AG10803 (cell line): ENCODE measurements at regions not wholly inside any gene's neighbourhood (a gene's known extent, or its start where the extent isn't known, plus 50 kb on each side); places are given as distances from the start of the nearest gene placed in this dataset.
A peak's percentile ranks its signal among the peaks of the same experiment; 100 is the strongest.

Experiments
- DNase-seq: peaks from one replicate; pipeline ENCODE4 v3.0.0; 2010; ENCODE audit warnings: low read depth
- H3K4me3 ChIP-seq: 2 replicates; pipeline ENCODE4 v1.5.1; 2011; ENCODE audit warnings: mild to moderate bottlenecking, low read length, control low read depth
- TF ChIP-seq, protein P1 (sequence below): conservative IDR thresholded peaks from 2 replicates; pipeline ENCODE4 v1.5.1; 2011; ENCODE audit warnings: mild to moderate bottlenecking, low read length, control low read depth, inconsistent platforms

DNA sequence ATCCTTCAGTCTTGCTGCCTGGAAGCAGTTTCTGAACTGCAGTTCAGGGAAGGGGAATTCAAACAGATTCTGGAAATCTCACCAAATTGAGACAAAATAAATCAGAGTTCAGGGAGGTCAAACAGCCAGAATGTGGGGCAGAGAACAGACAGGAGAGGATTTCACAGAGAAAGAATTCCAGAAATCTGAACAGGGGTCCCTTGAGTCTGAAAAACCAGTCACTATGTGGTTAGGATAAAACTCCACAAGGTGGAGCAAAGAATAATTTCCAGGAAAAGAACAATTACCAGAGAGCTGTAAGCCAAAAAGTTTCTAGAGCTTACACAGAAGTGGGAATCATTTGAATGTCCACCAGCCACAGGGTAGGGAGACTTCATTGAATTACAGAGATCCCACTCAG is 84.7 kb downstream of the URB2 start:
- peak; percentile 18 for DNase-seq
- TF ChIP-seq, protein P1, sequence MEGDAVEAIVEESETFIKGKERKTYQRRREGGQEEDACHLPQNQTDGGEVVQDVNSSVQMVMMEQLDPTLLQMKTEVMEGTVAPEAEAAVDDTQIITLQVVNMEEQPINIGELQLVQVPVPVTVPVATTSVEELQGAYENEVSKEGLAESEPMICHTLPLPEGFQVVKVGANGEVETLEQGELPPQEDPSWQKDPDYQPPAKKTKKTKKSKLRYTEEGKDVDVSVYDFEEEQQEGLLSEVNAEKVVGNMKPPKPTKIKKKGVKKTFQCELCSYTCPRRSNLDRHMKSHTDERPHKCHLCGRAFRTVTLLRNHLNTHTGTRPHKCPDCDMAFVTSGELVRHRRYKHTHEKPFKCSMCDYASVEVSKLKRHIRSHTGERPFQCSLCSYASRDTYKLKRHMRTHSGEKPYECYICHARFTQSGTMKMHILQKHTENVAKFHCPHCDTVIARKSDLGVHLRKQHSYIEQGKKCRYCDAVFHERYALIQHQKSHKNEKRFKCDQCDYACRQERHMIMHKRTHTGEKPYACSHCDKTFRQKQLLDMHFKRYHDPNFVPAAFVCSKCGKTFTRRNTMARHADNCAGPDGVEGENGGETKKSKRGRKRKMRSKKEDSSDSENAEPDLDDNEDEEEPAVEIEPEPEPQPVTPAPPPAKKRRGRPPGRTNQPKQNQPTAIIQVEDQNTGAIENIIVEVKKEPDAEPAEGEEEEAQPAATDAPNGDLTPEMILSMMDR: no peak

DNA sequence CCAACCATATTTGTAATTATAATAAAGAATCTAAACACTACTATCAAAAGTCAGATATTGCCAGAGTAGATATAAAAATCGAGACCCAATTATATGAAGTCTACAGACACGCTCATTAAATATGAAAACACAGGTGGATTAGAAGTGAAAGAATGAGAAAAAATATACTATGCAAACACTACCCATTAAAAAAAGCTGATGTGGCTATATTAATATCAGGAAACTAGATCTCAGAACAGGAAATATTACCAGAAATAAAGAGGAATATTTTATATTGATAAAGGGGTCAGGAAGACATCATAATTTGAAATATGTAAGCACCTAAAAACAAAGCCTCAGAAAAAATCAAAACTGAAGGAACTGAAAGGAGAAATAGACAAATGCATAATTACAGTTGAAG is 88.3 kb downstream of the URB2 start:
- no peak for DNase-seq
- H3K4me3 ChIP-seq: no peak overlapping the region
- TF ChIP-seq, protein P1: no peak

More for the DNA sequence above, 84.7 kb downstream of the URB2 start:
- H3K4me3 ChIP-seq: no peak overlapping the region

DNA sequence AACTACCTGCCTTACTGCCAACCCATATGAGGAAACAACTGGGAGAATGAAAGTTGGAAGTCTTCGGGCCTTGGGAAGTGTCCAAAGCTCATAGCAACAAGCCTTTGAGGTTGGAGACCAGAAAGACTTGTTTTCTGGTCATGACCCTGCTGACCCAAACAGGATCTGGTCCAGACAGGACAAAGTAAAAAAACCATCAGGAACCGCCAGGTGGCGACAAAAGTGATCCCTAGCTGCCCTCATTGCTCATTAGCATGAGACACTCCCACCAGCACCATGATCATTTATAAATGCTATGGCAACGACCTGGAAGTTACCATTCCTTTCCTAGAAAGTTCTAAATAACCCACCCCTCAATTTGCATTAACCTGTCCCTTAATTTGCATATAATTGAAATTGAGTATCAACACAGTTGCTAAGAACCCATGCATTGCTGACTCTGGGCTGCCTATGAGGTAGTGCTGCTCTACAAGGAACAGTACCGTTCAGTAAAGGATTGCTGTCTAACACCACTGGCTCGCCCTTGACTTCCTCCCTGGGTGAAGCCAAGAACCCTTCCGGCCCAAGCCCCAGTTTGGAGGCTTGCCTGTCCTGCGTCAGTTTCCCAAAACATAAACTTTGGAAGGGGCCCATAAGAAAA is 89.0 kb downstream of the URB2 start:
- peak; percentile 22 for DNase-seq
- no peak overlapping the region for H3K4me3 ChIP-seq
- TF ChIP-seq, protein P1: peak; percentile 48

DNA sequence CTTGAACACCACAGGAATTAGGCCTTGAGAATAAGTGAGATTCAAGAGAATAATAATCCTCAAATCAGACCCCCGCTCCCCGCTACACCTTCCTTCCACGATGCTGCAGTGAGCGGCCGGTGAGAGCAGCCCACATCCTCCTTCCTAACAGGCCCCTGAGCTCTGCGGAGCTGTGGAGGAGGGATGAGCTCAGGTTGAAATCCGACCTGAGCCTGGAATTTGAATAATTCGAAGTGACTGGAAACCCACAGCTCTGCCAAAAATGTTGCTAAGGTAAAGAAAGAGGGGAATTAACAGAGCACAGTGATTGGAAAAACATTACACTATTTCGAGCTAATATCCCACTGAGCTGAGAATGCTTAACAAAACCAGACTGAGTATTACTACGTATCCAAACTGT is 90.0 kb downstream of the URB2 start:
- no peak overlapping the region for H3K4me3 ChIP-seq
- DNase-seq: no peak
- TF ChIP-seq, protein P1: no peak

DNA sequence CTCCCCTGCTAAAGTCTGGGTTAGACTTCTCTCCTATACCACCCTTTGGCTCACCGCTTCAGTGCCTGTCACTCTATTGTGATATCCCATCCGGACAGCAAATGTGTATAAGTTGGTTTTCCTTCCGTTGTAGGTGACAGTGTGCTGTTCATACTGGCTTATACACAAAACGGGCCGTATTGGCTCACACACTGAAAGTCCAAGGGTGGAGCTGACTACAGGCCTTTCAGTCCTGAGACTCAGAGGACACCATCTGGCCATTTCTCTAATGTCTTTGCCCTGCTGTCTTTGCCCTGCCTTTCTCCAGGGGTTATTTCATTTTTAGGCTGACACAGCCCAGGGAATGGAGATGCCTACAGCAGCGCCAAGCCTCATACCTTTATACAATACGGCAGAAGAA is 90.7 kb downstream of the URB2 start:
- TF ChIP-seq, protein P1: no peak
- H3K4me3 ChIP-seq: no peak overlapping the region
- no peak for DNase-seq

DNA sequence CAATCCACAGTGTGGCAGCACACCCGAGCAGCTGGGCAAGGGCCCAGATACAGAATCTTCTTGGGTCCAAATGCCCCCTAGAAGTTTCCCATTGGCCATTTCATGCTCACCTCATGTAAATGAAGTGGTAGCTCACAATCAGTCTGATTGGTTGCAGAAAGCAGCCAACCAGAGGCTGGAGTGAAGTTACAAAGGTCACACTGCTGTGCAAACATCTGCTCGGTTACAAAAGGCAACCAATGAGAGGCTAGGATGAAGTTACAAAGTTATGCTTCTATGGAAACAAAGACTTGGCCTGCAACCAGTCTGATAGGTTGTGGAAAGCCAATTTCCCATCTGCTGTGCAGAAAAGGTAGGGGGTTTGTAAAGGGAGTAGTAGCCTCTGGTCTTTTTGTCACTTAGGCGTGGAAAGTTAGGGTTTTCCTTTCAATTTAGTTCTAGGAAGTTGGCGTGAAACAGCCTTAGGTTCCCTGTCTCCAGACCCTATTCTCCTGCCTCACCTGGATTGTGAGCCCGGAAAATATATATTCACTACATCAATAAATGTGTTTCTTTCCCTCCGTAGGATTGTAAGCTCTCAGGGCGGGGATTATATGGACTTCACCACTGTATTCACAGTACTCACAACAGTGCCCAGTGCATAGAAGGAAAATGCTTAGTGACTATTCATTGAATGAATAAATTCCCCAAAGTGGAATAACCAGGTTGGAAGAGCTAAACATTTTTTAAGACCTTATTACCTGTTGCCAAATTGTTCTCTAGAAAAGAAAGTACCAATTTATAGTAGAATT is 91.9 kb downstream of the URB2 start:
- TF ChIP-seq, protein P1: no peak
- peak; percentile 8 for DNase-seq
- no peak overlapping the region for H3K4me3 ChIP-seq

DNA sequence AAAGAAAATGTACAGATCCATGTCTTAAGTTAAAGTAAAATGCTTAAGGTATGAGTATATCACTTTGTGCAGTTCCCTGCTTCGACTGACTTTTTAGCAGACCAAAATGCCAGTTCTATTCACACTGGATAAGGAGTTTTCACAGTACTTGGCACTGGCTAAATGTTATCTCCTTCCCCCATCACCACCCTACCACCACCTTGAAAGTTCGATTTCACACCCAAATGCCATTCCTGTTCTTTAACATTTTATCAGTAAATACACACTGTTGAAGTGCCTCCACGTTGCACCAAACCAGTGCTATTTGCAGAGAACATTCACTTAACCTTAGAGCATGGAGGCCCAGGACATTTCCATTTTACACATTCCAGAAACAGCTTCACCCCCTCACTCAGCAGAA is 100.0 kb downstream of the URB2 start:
- TF ChIP-seq, protein P1: no peak
- no peak overlapping the region for H3K4me3 ChIP-seq
- DNase-seq: no peak
